ENCODE measurements at regions not wholly inside any gene's neighbourhood (a gene's known extent, or its start where the extent isn't known, plus 50 kb on each side); places are given as distances from the start of the nearest gene placed in this dataset.

- Mint-ChIP-seq H3K36me3 (no peaks in the 10 kb centered on the region), H3K4me3 (no peak overlapping the region), H3K9me3 (peaks cover 0 to 5% (median 2%) of the 10 kb centered on the region in 7 donors), H3K27me3 (peaks cover 5% of the 10 kb centered on the region), H3K4me1 (no peaks in the 10 kb centered on the region), H3K27ac (no peak overlapping the region)
- H3K27ac ChIP-seq (ENCODE audit: insufficient read depth, low read length, poor library complexity, severe bottlenecking): no peak overlapping the region
- ATAC-seq (ENCODE audit: low read depth in 2 of 2): no peak
- H3K9me3 ChIP-seq (ENCODE audit: control insufficient read depth in 2 of 2, low read length in 2 of 2): no peaks in the 10 kb centered on the region
- H3K36me3 ChIP-seq (ENCODE audit: control insufficient read depth, insufficient read depth, low read length): no peaks in the 10 kb centered on the region
- no peak overlapping the region for H3K4me3 ChIP-seq (ENCODE audit: low read depth, low read length)
- no peaks in the 10 kb centered on the region for H3K27me3 ChIP-seq (ENCODE audit: control insufficient read depth, insufficient read depth, low read length)
- DNase-seq: no peak
- H3K4me1 ChIP-seq (ENCODE audit: control insufficient read depth, insufficient read depth, low read length, poor library complexity, severe bottlenecking): no peaks in the 10 kb centered on the region
These were observed 153.7 kb upstream of the GRAMD2B start for GRCh38 chr5:126269511-126269910.

GRCh38 chr5:126271141-126271540 lies 152.1 kb upstream of the GRAMD2B start:
- no peaks in the 10 kb centered on the region for H3K9me3 ChIP-seq (ENCODE audit: control insufficient read depth in 2 of 2, low read length in 2 of 2)
- no peaks in the 10 kb centered on the region for H3K4me1 ChIP-seq (ENCODE audit: control insufficient read depth, insufficient read depth, low read length, poor library complexity, severe bottlenecking)
- H3K4me1 Mint-ChIP-seq: no peaks in the 10 kb centered on the region
- no peaks in the 10 kb centered on the region for H3K36me3 ChIP-seq (ENCODE audit: control insufficient read depth, insufficient read depth, low read length)
- ATAC-seq (ENCODE audit: low read depth in 2 of 2) (no peak), DNase-seq (no peak)
- H3K36me3 Mint-ChIP-seq: no peaks in the 10 kb centered on the region
- H3K27me3 Mint-ChIP-seq: peaks cover 5% of the 10 kb centered on the region
- H3K27ac ChIP-seq (ENCODE audit: insufficient read depth, low read length, poor library complexity, severe bottlenecking): no peak overlapping the region
- H3K27me3 ChIP-seq (ENCODE audit: control insufficient read depth, insufficient read depth, low read length): no peaks in the 10 kb centered on the region
- H3K9me3 Mint-ChIP-seq: peaks cover 0 to 5% (median 2%) of the 10 kb centered on the region in 7 donors
- H3K4me3 ChIP-seq (ENCODE audit: low read depth, low read length): no peak overlapping the region
- H3K27ac Mint-ChIP-seq: no peak overlapping the region
- no peak overlapping the region for H3K4me3 Mint-ChIP-seq

- DNase-seq (no peak), ATAC-seq (ENCODE audit: low read depth in 2 of 2) (no peak)
- H3K9me3 ChIP-seq (ENCODE audit: control insufficient read depth in 2 of 2, low read length in 2 of 2): no peaks in the 10 kb centered on the region
- Mint-ChIP-seq H3K4me3 (no peak overlapping the region), H3K36me3 (no peaks in the 10 kb centered on the region), H3K9me3 (peaks cover 0 to 2% (median 0%) of the 10 kb centered on the region in 7 donors), H3K27ac (no peak overlapping the region), H3K27me3 (no peaks in the 10 kb centered on the region), H3K4me1 (no peaks in the 10 kb centered on the region)
- no peak overlapping the region for H3K27ac ChIP-seq (ENCODE audit: insufficient read depth, low read length, poor library complexity, severe bottlenecking)
- H3K36me3 ChIP-seq (ENCODE audit: control insufficient read depth, insufficient read depth, low read length): no peaks in the 10 kb centered on the region
- H3K27me3 ChIP-seq (ENCODE audit: control insufficient read depth, insufficient read depth, low read length): no peaks in the 10 kb centered on the region
- H3K4me3 ChIP-seq (ENCODE audit: low read depth, low read length): no peak overlapping the region
- H3K4me1 ChIP-seq (ENCODE audit: control insufficient read depth, insufficient read depth, low read length, poor library complexity, severe bottlenecking): no peaks in the 10 kb centered on the region
These were observed 149.0 kb upstream of the GRAMD2B start for GRCh38 chr5:126274076-126274762.

- no peak for ATAC-seq (ENCODE audit: low read depth in 2 of 2)
- H3K27ac Mint-ChIP-seq: no peak overlapping the region
- H3K4me3 Mint-ChIP-seq: no peak overlapping the region
- Histone ChIP-seq H3K4me1 (ENCODE audit: control insufficient read depth, insufficient read depth, low read length, poor library complexity, severe bottlenecking) (no peaks in the 10 kb centered on the region), H3K27me3 (ENCODE audit: control insufficient read depth, insufficient read depth, low read length) (no peaks in the 10 kb centered on the region), H3K27ac (ENCODE audit: insufficient read depth, low read length, poor library complexity, severe bottlenecking) (no peak overlapping the region), H3K4me3 (ENCODE audit: low read depth, low read length) (no peak overlapping the region), H3K9me3 (ENCODE audit: control insufficient read depth in 2 of 2, low read length in 2 of 2) (no peaks in the 10 kb centered on the region), H3K36me3 (ENCODE audit: control insufficient read depth, insufficient read depth, low read length) (no peaks in the 10 kb centered on the region)
- no peaks in the 10 kb centered on the region for H3K27me3 Mint-ChIP-seq
- H3K4me1 Mint-ChIP-seq: no peaks in the 10 kb centered on the region
- peaks cover 0 to 2% (median 0%) of the 10 kb centered on the region in 7 donors for H3K9me3 Mint-ChIP-seq
- DNase-seq: no peak
- no peaks in the 10 kb centered on the region for H3K36me3 Mint-ChIP-seq
These were observed 148.5 kb upstream of the GRAMD2B start for GRCh38 chr5:126274763-126275125.

GRCh38 chr5:126277762-126278161 lies 145.4 kb upstream of the GRAMD2B start:
- Histone ChIP-seq H3K4me1 (ENCODE audit: control insufficient read depth, insufficient read depth, low read length, poor library complexity, severe bottlenecking) (no peaks in the 10 kb centered on the region), H3K36me3 (ENCODE audit: control insufficient read depth, insufficient read depth, low read length) (no peaks in the 10 kb centered on the region), H3K4me3 (ENCODE audit: low read depth, low read length) (no peak overlapping the region), H3K27ac (ENCODE audit: insufficient read depth, low read length, poor library complexity, severe bottlenecking) (no peak overlapping the region), H3K9me3 (ENCODE audit: control insufficient read depth in 2 of 2, low read length in 2 of 2) (no peaks in the 10 kb centered on the region), H3K27me3 (ENCODE audit: control insufficient read depth, insufficient read depth, low read length) (peaks cover 2% of the 10 kb centered on the region)
- no peaks in the 10 kb centered on the region for H3K36me3 Mint-ChIP-seq
- H3K27me3 Mint-ChIP-seq: no peaks in the 10 kb centered on the region
- no peak overlapping the region for H3K4me3 Mint-ChIP-seq
- H3K4me1 Mint-ChIP-seq: no peaks in the 10 kb centered on the region
- no peak for DNase-seq
- H3K27ac Mint-ChIP-seq: no peak overlapping the region
- ATAC-seq (ENCODE audit: low read depth in 2 of 2): no peak
- H3K9me3 Mint-ChIP-seq: no peaks in the 10 kb centered on the region

GRCh38 chr5:126280343-126280742 lies 142.9 kb upstream of the GRAMD2B start:
- H3K36me3 Mint-ChIP-seq: no peaks in the 10 kb centered on the region
- H3K9me3 Mint-ChIP-seq: no peaks in the 10 kb centered on the region
- H3K27ac Mint-ChIP-seq: no peak overlapping the region
- ATAC-seq (ENCODE audit: low read depth in 2 of 2): no peak
- no peak overlapping the region for H3K4me3 ChIP-seq (ENCODE audit: low read depth, low read length)
- H3K9me3 ChIP-seq (ENCODE audit: control insufficient read depth in 2 of 2, low read length in 2 of 2): no peaks in the 10 kb centered on the region
- no peaks in the 10 kb centered on the region for H3K4me1 ChIP-seq (ENCODE audit: control insufficient read depth, insufficient read depth, low read length, poor library complexity, severe bottlenecking)
- no peaks in the 10 kb centered on the region for H3K27me3 Mint-ChIP-seq
- no peak overlapping the region for H3K4me3 Mint-ChIP-seq
- H3K36me3 ChIP-seq (ENCODE audit: control insufficient read depth, insufficient read depth, low read length): no peaks in the 10 kb centered on the region
- H3K27ac ChIP-seq (ENCODE audit: insufficient read depth, low read length, poor library complexity, severe bottlenecking): no peak overlapping the region
- no peaks in the 10 kb centered on the region for H3K4me1 Mint-ChIP-seq
- DNase-seq: no peak
- H3K27me3 ChIP-seq (ENCODE audit: control insufficient read depth, insufficient read depth, low read length): peaks cover 2% of the 10 kb centered on the region

- Histone ChIP-seq H3K4me1 (ENCODE audit: control insufficient read depth, insufficient read depth, low read length, poor library complexity, severe bottlenecking) (no peaks in the 10 kb centered on the region), H3K27ac (ENCODE audit: insufficient read depth, low read length, poor library complexity, severe bottlenecking) (no peak overlapping the region), H3K4me3 (ENCODE audit: low read depth, low read length) (no peak overlapping the region), H3K9me3 (ENCODE audit: control insufficient read depth in 2 of 2, low read length in 2 of 2) (no peaks in the 10 kb centered on the region), H3K27me3 (ENCODE audit: control insufficient read depth, insufficient read depth, low read length) (peaks cover 2% of the 10 kb centered on the region), H3K36me3 (ENCODE audit: control insufficient read depth, insufficient read depth, low read length) (no peaks in the 10 kb centered on the region)
- ATAC-seq (ENCODE audit: low read depth in 2 of 2) (no peak), DNase-seq (no peak)
- Mint-ChIP-seq H3K9me3 (no peaks in the 10 kb centered on the region), H3K27me3 (no peaks in the 10 kb centered on the region), H3K4me1 (no peaks in the 10 kb centered on the region), H3K4me3 (no peak overlapping the region), H3K27ac (no peak overlapping the region), H3K36me3 (no peaks in the 10 kb centered on the region)
These were observed 142.4 kb upstream of the GRAMD2B start for GRCh38 chr5:126280846-126281245.

GRCh38 chr5:126284977-126285696 lies 138.1 kb upstream of the GRAMD2B start:
- Histone ChIP-seq H3K36me3 (ENCODE audit: control insufficient read depth, insufficient read depth, low read length) (no peaks in the 10 kb centered on the region), H3K27me3 (ENCODE audit: control insufficient read depth, insufficient read depth, low read length) (peaks cover 2% of the 10 kb centered on the region), H3K4me1 (ENCODE audit: control insufficient read depth, insufficient read depth, low read length, poor library complexity, severe bottlenecking) (no peaks in the 10 kb centered on the region), H3K27ac (ENCODE audit: insufficient read depth, low read length, poor library complexity, severe bottlenecking) (no peak overlapping the region), H3K4me3 (ENCODE audit: low read depth, low read length) (no peak overlapping the region), H3K9me3 (ENCODE audit: control insufficient read depth in 2 of 2, low read length in 2 of 2) (no peaks in the 10 kb centered on the region)
- H3K36me3 Mint-ChIP-seq: no peaks in the 10 kb centered on the region
- no peaks in the 10 kb centered on the region for H3K27me3 Mint-ChIP-seq
- no peak overlapping the region for H3K27ac Mint-ChIP-seq
- H3K4me3 Mint-ChIP-seq: no peak overlapping the region
- no peaks in the 10 kb centered on the region for H3K9me3 Mint-ChIP-seq
- ATAC-seq (ENCODE audit: low read depth in 2 of 2) (no peak), DNase-seq (no peak)
- no peaks in the 10 kb centered on the region for H3K4me1 Mint-ChIP-seq
